ENCODE measurements at regions not wholly inside any gene's neighbourhood (a gene's known extent, or its start where the extent isn't known, plus 50 kb on each side); places are given as distances from the start of the nearest gene placed in this dataset.
"Not testable (repeated sequence)": the region's sequence is repeated elsewhere in the genome, so short reads cannot be mapped to it uniquely, and the experiment has no call there.

GRCh38 chr6:63006018-63006417 lies 205.3 kb upstream of the FKBP1C start:
- not testable (repeated sequence) for H3K79me2 ChIP-seq (replicated peaks; ENCODE audit: insufficient read depth, low read length); H3K36me3 ChIP-seq (ENCODE audit: insufficient read depth, low read length); H3K27ac ChIP-seq (ENCODE audit: low read length); H3K9me3 ChIP-seq (ENCODE audit: low read length); H3K4me3 ChIP-seq (ENCODE audit: low read length); H3F3A ChIP-seq (ENCODE audit: insufficient read depth, low read length, poor library complexity, severe bottlenecking); H3K4me2 ChIP-seq (ENCODE audit: low read length); H3K9ac ChIP-seq (ENCODE audit: low read length); H3K27me3 ChIP-seq (ENCODE audit: insufficient read depth, low read depth, low read length); H3K9me2 ChIP-seq (ENCODE audit: insufficient read depth, low read length); H2AFZ ChIP-seq (ENCODE audit: low read depth, low read length); H4K20me1 ChIP-seq (ENCODE audit: insufficient read depth)

GRCh38 chr6:63010962-63011361 lies 200.3 kb upstream of the FKBP1C start:
- H3K27me3 ChIP-seq (ENCODE audit: insufficient read depth, low read depth, low read length); H3K4me3 ChIP-seq (ENCODE audit: low read length); H3K9ac ChIP-seq (ENCODE audit: low read length); H3K27ac ChIP-seq (ENCODE audit: low read length); H3K36me3 ChIP-seq (ENCODE audit: insufficient read depth, low read length); H3K9me2 ChIP-seq (ENCODE audit: insufficient read depth, low read length); H3F3A ChIP-seq (ENCODE audit: insufficient read depth, low read length, poor library complexity, severe bottlenecking); H4K20me1 ChIP-seq (ENCODE audit: insufficient read depth); H3K79me2 ChIP-seq (replicated peaks; ENCODE audit: insufficient read depth, low read length); H3K4me2 ChIP-seq (ENCODE audit: low read length); H2AFZ ChIP-seq (ENCODE audit: low read depth, low read length); H3K9me3 ChIP-seq (ENCODE audit: low read length): not testable (repeated sequence)

GRCh38 chr6:63014290-63014689 lies 197.0 kb upstream of the FKBP1C start:
- H3F3A ChIP-seq (ENCODE audit: insufficient read depth, low read length, poor library complexity, severe bottlenecking) = no peaks in the 10 kb centered on the region
- H3K36me3 ChIP-seq (ENCODE audit: insufficient read depth, low read length) = no peaks in the 10 kb centered on the region
- TF ChIP-seq MXI1 (conservative IDR thresholded peaks at IDR 0.05; ENCODE audit: poor library complexity, severe bottlenecking) (no peak), POLR2AphosphoS5 (IDR thresholded peaks at IDR 0.05) (no peak), SMC3 (conservative IDR thresholded peaks at IDR 0.05; ENCODE audit: poor library complexity) (no peak), EP300 (conservative IDR thresholded peaks at IDR 0.05; ENCODE audit: poor library complexity, severe bottlenecking) (no peak)
- no peak overlapping the region for H3K4me2 ChIP-seq (ENCODE audit: low read length)
- H3K27me3 ChIP-seq (ENCODE audit: insufficient read depth, low read depth, low read length) = no peaks in the 10 kb centered on the region
- no peaks in the 10 kb centered on the region for H3K79me2 ChIP-seq (replicated peaks; ENCODE audit: insufficient read depth, low read length)
- H3K4me3 ChIP-seq (ENCODE audit: low read length) = no peak overlapping the region
- H4K20me1 ChIP-seq (ENCODE audit: insufficient read depth) = no peaks in the 10 kb centered on the region
- no peaks in the 10 kb centered on the region for H3K9me3 ChIP-seq (ENCODE audit: low read length)
- H2AFZ ChIP-seq (ENCODE audit: low read depth, low read length) = no peak overlapping the region
- no peak overlapping the region for H3K9ac ChIP-seq (ENCODE audit: low read length)
- no peak overlapping the region for H3K27ac ChIP-seq (ENCODE audit: low read length)
- H3K9me2 ChIP-seq (ENCODE audit: insufficient read depth, low read length) = no peaks in the 10 kb centered on the region

- no peaks in the 10 kb centered on the region for H3K79me2 ChIP-seq (replicated peaks; ENCODE audit: insufficient read depth, low read length)
- no peak overlapping the region for H3K27ac ChIP-seq (ENCODE audit: low read length)
- TF ChIP-seq REST (IDR thresholded peaks at IDR 0.05; ENCODE audit: borderline replicate concordance) = no peak
- no peak for TF ChIP-seq CTCF (IDR thresholded peaks at IDR 0.05; ENCODE audit: poor library complexity, severe bottlenecking)
- TF ChIP-seq SMC3 (conservative IDR thresholded peaks at IDR 0.05; ENCODE audit: poor library complexity) = no peak
- TF ChIP-seq EP300 (conservative IDR thresholded peaks at IDR 0.05; ENCODE audit: poor library complexity, severe bottlenecking) = no peak
- TF ChIP-seq MXI1 (conservative IDR thresholded peaks at IDR 0.05; ENCODE audit: poor library complexity, severe bottlenecking) = no peak
- no peak for TF ChIP-seq RAD21 (conservative IDR thresholded peaks at IDR 0.05)
- H3K36me3 ChIP-seq (ENCODE audit: insufficient read depth, low read length) = no peaks in the 10 kb centered on the region
- no peak overlapping the region for H2AFZ ChIP-seq (ENCODE audit: low read depth, low read length)
- H3K4me2 ChIP-seq (ENCODE audit: low read length) = no peak overlapping the region
- H3F3A ChIP-seq (ENCODE audit: insufficient read depth, low read length, poor library complexity, severe bottlenecking) = no peaks in the 10 kb centered on the region
- H3K9ac ChIP-seq (ENCODE audit: low read length) = no peak overlapping the region
- no peaks in the 10 kb centered on the region for H3K27me3 ChIP-seq (ENCODE audit: insufficient read depth, low read depth, low read length)
- no peaks in the 10 kb centered on the region for H3K9me2 ChIP-seq (ENCODE audit: insufficient read depth, low read length)
- H3K9me3 ChIP-seq (ENCODE audit: low read length) = no peaks in the 10 kb centered on the region
- H3K4me3 ChIP-seq (ENCODE audit: low read length) = no peak overlapping the region
- H4K20me1 ChIP-seq (ENCODE audit: insufficient read depth) = no peaks in the 10 kb centered on the region
These were observed 188.6 kb upstream of the FKBP1C start for GRCh38 chr6:63022631-63023030.

All from neural cell (in vitro differentiated cells).